ENCODE measurements at regions not wholly inside any gene's neighbourhood (a gene's known extent, or its start where the extent isn't known, plus 50 kb on each side); places are given as distances from the start of the nearest gene placed in this dataset.

DNA sequence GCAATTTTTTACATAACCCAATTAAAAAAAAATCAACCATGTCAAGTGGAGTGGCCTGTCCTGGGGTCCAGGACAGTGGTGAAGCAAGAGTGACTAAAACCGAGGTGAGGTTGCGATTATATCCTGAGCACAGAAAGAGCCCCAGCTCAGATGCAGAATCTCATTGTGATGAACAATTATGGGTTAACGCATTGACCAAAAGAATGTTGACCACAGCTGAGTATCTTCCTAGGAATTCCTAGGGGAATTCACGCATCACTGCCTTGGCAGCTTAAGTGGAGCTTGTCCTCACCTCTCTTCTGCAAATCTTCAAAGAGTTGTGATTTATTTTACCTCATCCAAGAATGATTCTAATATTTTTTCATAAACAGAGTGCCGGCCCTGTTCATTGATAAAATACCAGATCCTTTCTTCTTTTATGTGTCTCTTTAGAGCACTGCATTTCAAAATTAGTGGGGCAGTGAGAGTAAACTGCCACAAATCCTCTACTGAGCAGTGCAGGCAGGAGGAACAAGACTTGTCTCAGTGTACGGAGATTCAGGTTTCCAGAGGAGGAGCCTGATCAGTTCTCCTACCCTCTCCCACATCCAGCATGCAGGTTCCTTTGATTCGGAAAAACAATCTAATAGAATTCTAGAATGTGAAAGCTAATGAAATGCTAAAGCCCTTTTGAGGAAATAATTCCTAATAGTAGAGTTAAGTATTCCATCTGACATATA is 60.1 kb upstream of the ZNF184 start:
- TF ChIP-seq, protein P1, sequence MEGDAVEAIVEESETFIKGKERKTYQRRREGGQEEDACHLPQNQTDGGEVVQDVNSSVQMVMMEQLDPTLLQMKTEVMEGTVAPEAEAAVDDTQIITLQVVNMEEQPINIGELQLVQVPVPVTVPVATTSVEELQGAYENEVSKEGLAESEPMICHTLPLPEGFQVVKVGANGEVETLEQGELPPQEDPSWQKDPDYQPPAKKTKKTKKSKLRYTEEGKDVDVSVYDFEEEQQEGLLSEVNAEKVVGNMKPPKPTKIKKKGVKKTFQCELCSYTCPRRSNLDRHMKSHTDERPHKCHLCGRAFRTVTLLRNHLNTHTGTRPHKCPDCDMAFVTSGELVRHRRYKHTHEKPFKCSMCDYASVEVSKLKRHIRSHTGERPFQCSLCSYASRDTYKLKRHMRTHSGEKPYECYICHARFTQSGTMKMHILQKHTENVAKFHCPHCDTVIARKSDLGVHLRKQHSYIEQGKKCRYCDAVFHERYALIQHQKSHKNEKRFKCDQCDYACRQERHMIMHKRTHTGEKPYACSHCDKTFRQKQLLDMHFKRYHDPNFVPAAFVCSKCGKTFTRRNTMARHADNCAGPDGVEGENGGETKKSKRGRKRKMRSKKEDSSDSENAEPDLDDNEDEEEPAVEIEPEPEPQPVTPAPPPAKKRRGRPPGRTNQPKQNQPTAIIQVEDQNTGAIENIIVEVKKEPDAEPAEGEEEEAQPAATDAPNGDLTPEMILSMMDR (IDR thresholded peaks at IDR 0.05; ENCODE audit: low read depth, low read length, missing input control): no peak
- no peak for TF ChIP-seq JUND (IDR thresholded peaks at IDR 0.05)
- TF ChIP-seq RXRA (IDR thresholded peaks at IDR 0.05): no peak
- TF ChIP-seq, protein P2, sequence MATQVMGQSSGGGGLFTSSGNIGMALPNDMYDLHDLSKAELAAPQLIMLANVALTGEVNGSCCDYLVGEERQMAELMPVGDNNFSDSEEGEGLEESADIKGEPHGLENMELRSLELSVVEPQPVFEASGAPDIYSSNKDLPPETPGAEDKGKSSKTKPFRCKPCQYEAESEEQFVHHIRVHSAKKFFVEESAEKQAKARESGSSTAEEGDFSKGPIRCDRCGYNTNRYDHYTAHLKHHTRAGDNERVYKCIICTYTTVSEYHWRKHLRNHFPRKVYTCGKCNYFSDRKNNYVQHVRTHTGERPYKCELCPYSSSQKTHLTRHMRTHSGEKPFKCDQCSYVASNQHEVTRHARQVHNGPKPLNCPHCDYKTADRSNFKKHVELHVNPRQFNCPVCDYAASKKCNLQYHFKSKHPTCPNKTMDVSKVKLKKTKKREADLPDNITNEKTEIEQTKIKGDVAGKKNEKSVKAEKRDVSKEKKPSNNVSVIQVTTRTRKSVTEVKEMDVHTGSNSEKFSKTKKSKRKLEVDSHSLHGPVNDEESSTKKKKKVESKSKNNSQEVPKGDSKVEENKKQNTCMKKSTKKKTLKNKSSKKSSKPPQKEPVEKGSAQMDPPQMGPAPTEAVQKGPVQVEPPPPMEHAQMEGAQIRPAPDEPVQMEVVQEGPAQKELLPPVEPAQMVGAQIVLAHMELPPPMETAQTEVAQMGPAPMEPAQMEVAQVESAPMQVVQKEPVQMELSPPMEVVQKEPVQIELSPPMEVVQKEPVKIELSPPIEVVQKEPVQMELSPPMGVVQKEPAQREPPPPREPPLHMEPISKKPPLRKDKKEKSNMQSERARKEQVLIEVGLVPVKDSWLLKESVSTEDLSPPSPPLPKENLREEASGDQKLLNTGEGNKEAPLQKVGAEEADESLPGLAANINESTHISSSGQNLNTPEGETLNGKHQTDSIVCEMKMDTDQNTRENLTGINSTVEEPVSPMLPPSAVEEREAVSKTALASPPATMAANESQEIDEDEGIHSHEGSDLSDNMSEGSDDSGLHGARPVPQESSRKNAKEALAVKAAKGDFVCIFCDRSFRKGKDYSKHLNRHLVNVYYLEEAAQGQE (IDR thresholded peaks at IDR 0.05): no peak
- no peak for TF ChIP-seq SP1 (IDR thresholded peaks at IDR 0.05)
- TF ChIP-seq, protein P3, sequence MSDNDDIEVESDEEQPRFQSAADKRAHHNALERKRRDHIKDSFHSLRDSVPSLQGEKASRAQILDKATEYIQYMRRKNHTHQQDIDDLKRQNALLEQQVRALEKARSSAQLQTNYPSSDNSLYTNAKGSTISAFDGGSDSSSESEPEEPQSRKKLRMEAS (IDR thresholded peaks at IDR 0.05): no peak
- no peak for TF ChIP-seq GABPA (IDR thresholded peaks at IDR 0.05 in 1 of 2, conservative IDR thresholded peaks at IDR 0.05 in 1 of 2)
- no peak for TF ChIP-seq FOXA1 (IDR thresholded peaks at IDR 0.05)
- no peak for TF ChIP-seq HNF4G (IDR thresholded peaks at IDR 0.05)
- TF ChIP-seq, protein P4, sequence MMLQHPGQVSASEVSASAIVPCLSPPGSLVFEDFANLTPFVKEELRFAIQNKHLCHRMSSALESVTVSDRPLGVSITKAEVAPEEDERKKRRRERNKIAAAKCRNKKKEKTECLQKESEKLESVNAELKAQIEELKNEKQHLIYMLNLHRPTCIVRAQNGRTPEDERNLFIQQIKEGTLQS (IDR thresholded peaks at IDR 0.05): no peak
- TF ChIP-seq YY1 (IDR thresholded peaks at IDR 0.05): no peak
- TF ChIP-seq TAF1 (conservative IDR thresholded peaks at IDR 0.05): no peak
- TF ChIP-seq FOXA2 (IDR thresholded peaks at IDR 0.05): no peak
